Stimulated activated CD4-positive, alpha-beta T cell treated with anti-CD3 and anti-CD28 coated beads, Interleukin-4, amount 100 ng/mL, for 48 hours (primary cell): ENCODE measurements at regions not wholly inside any gene's neighbourhood (a gene's known extent, or its start where the extent isn't known, plus 50 kb on each side); places are given as distances from the start of the nearest gene placed in this dataset.
"Not testable (repeated sequence)": the region's sequence is repeated elsewhere in the genome, so short reads cannot be mapped to it uniquely, and the experiment has no call there.

ENCODE experiments used
- DNase-seq, 2 donors: peaks; one replicate each; pipeline ENCODE4 v3.0.0-alpha.2; 2020; ENCODE audit warnings: low read depth in 2 of 2

DNA sequence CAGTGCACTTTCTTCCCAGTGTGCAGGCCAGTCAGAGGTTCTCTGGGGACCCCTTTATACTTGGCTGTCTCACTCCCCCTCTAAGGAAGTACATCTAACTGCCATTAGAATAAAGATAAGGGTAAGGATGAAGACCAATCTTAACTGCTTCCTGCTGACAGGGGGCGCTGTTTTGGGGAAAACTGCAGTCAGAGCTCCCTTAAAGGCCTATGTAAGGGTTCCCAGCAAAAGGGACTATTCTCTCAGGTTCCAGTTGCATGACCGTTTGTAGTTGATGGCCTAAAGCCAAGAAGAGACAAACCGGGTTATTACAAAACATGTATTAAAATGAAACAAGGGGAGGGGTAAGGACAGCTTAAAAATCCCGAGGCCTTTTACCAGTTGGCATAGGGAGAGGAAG lies 115.6 kb upstream of the SPIN4 start:
- DNase-seq: no peak

DNA sequence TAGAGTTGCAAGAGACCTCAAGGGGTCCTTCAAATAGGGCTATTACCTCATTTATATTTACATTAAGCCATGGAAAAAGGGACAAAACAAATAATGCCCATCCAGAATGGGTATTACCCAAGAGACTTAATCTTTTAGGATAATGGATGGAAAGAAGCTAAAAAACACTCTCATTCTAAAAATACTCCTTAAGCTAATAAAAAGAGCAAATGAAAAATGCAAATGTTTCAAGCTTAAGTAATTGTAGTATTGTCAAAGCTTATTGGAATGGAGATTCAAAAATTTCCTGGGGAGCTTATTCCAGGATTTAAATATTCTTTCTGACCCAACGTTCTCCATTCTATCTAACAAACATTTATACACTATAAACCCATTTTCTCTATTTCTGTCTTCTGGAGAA lies 107.8 kb upstream of the SPIN4 start:
- no peak for DNase-seq

DNA sequence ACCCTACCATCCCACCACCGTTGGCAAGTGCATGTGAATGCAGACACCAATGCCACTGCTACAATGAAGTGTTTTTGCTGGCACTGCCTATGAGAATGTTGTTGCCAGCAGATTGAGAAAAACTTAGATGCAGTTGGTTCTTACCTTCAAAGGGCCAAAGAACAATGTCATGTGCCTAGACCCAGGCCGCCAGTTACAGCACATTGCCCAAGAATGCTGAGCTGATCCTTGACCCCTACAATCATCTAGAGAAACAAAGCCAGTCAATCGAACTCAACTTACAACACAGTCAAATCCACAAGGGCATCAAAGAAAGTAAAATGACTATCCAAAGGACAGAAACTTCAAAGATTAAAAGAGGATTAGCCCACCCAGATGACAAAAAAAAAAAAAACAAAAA lies 102.4 kb upstream of the SPIN4 start:
- DNase-seq: no peak

DNA sequence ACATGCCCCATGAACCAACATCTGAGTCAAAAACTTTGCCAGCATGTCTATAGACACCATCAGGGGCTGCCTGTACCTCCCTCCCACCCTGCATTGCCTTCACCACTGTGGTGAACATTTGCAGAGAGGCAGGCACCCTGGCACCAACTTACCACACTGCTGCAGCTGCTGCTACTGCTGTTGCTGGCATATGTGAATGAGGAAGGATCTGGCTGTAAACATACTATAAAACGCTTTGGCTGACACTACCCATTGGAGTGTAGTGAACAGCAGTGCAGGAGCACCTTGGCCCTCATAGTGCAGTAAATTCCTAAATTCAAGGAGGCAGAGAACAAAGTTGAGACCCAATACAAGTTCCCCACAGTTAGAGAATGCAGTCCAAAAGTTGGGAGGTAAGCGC lies 90.6 kb upstream of the SPIN4 start:
- no peak for DNase-seq

DNA sequence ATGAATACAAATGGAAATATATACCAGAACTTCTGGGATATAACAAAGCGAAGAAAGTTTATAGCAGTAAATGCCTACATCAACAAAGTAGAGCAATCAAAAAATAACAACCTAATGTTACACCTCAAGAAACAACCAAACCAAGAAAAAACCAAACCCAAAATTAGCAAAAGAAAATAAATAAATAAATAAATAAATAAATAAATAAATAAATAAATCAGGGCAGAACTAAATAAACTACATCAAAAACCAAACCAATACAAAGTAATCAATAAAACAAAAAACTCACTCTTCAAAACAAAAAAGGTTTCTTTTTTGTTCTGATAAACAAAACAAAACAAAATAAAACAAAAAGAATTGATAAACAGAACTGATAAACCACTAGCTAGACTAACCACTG lies 88.4 kb upstream of the SPIN4 start:
- no peak for DNase-seq

DNA sequence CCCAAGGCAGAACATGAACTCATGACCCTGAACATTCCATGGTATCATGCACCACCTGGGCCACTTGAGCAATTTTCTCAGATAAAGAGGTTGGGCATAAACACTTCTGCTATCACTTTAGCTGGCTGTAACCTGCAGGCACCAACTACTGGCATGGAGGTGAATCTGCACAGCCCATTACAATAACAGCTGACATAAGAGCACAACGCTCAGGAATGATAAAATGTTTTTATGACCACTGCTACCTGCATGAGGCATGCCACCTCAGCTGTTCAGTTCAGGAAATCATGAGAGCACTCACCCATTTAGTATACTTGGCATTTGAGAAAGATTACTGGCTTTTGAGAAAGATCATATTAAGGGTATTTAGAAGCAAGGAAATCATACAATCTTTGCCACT lies 85.7 kb upstream of the SPIN4 start:
- no peak for DNase-seq

DNA sequence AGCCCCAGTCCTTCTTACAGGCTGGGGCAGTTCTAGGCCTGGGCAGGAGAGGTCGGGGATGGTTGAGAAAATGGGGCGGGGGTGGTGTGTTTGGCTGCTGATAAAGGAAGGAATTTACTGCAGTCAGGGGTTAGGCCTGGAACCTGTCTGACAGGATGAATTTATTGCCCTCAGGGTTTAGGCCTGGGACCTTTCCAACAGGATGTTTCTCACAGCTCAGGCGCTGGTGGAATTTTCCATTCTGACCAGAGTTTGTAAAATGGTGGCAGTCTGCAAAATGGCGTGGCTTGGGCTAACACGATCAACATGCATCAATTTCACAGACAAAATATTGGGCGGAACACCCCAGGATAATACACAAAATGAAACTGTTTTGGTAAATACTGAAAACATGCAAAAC lies 83.5 kb upstream of the SPIN4 start:
- no peak for DNase-seq

DNA sequence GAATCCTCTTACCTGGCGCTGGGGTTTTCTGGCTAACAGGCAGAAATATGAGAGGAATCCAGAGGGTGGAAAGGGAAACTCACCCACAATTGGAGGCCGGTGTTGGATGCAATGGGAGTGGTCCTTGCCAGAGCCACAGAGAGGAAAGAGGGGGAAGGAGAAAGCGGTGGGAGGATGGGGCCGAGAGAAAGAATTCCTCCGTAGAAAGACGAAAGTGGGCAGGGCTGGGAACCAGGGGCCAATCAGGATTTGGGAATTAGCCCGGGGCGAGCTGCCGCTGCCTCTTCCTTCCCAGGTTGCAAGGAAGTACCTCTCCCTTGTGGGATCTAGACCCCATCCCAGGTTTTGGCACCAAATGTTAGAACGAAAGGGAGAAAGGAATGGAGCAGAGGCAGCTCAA lies 83.1 kb upstream of the SPIN4 start:
- DNase-seq: no peak

DNA sequence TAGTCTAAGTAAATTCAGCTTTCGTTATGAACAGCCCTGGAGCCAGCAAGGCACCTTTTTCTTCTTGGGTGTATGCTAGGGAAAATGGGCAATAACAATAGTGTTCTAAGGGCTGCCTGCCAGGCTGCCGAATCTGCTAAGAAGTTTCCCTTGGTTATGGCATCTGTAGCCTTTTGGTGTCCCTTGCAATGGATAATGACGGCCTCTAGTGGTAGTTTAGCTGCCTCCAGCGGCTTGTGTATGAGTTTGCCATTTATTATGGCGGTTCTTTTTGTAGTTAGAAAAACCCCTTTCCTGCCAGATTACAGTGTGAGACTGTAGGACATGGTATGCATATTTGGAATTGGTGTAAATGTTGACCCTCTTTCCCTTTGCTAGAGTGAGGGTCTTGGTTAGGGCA lies 78.9 kb upstream of the SPIN4 start:
- no peak for DNase-seq

DNA sequence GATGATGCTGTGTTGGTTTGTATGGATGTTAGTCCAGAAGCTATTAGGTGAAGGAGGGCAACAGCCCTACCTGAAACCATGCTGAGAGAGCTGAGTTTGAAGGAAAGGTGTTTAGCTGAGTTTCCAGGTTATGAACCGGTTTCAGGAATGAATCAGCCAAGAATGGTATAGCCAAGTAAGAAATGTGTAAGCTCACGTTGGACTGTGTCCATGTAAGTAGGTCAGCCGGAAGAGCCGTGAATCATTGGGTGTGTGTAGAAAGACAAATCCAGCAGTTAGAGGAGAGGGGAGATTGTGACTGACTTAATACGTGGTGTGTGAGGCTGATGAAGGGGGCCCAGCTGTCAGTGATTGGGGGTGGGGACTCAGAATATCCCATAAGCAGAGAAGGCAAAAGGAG lies 77.2 kb upstream of the SPIN4 start:
- DNase-seq: no peak

DNA sequence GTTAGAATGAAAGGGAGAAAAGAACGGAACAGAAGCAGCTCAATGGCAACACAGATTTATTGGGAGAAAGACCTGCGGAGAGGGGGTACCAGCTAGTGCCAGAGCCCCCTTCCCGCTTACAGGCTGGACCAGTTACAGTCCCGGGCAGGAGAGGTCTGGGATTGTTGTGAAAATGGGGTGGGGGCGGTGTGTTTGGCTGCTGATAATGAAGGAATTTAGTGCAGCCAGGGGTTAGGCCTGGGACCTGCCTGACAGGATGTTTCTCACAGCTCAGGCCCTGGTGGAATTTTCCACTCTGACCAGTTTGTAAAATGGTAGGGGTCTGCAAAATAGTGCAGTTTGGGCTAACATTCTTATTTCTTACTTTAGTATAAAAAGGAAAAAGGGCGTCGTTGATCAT lies 75.4 kb upstream of the SPIN4 start:
- DNase-seq: no peak

DNA sequence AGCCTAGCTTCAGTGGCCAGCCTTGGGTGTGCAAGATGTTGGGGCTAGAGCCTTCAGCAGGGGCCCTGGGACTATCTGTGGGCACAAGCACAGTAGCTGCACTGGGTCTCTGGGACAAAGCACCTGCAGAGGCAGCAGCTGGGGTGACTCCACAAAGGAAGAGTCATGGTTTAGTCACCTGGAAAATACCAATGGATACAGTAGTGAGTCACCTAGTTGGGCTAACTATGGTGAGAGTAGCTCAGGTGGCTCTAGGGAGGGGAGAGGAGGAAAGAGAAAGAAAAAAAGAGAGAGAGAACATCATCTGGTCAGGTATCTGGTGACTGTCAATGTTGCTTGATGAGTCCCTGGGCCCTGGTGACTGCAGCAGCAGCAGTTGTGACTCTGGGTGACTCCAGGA lies 72.9 kb upstream of the SPIN4 start:
- no peak for DNase-seq

DNA sequence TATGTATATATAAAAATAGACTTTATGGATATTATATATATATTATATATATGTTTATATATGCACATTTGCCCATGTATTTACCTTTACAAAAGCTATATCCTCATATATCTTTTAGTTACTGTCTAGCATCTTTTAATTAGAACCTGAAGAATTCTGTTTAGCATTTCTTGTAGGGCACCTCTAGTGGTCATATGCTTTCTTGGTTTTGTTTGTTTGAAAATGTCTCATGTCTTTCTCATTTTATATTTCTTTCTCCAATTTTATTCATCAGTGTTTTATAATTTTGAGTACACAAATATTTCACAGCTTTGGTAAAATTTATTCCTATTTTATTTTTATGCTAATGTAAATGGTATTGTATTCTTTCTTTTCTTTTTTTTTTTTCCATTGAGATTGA lies 70.3 kb upstream of the SPIN4 start:
- DNase-seq: no peak

DNA sequence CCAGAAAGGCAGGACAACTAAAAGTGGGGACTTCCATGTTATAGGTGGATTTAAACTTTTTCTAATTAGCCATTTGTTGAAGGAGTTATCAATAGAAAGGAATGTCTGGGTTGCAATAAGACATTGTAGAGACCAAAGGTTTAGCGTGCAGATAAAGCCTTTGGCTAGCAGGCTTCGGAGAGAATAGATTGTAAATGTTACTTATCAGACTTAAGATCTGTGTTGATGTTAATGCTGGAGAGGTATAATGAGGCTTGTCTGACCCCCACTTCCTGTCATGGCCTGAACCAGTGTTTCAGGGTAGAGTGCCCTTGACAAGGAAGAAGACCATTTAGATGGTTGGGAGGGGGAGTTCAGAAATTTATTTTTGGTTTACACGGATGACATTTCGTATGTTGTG lies 67.1 kb upstream of the SPIN4 start:
- DNase-seq: no peak

DNA sequence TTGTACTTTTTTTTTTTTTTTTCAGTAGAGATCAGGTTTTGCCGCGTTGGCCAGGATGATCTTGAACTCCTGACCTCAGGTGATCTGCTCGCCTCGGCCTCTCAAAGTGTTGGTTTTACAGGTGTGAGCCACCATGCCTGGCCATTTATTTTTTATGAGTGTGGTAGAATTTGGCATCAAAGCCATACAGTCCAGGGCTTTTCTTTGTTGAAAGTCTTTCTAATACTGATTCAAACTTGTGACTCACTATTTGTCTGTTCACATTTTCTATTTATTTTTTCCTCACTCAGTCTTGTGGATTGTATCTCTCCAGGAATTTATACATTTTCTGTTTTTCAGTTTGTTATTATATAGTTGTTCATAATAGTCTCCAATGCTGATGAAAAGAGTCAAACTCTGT lies 66.5 kb upstream of the SPIN4 start:
- no peak for DNase-seq

DNA sequence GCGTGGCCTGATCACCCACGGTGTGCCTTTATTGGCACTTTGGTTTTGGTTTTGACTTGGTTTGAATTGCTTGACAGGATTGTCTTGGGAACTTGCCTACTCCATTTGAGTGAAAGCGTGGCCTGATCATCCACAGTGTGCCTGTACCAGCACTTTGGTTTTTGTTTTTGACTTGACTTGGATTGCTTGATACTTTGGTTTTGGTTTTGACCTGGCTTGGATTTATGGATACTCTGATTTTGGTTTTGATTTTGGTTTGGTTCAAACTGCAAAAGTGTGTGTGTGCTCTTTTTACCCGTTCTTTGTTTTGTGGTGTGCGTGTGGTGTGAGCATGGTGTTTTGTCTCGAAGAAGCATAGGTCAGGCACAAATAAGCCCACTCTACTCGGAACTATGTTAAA lies 58.8 kb upstream of the SPIN4 start:
- DNase-seq: not testable (repeated sequence)

DNA sequence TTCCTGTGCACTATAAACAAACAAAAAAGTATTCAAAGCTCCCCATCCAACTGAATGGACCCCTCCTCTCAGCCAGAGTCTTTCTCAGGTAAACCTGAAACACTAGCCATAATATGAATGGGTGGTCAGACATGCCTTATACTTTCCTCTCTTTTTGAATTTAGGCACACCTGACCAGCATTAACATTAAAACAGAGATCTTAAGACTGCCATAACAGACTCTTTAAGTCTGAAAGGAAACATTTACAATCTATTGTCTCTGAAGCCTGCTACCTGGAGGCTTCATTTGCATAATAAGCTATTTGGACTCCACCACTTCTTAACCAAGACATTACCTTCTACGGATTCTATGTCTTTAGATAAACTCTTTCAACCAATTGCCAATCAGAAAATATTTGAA lies 56.9 kb upstream of the SPIN4 start:
- DNase-seq: no peak

DNA sequence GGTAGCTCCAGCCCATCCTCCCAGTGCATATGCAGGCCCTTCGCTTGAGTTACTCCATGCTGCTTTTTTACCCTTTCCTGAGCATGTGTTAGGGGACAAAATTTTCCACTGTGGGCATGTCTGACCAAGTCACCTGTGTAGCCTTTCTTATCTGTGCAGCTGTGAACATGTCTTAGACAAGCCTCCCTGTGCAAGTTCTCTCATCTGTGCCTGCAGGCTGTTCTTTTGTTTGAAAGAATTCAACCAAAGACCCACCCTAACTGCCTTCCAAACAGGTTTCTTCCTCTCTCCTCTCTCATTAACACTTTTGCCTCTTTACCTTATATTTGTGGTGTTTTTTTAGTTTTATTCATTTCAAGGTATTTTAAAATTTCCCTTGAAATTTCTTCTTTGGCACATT lies 53.2 kb upstream of the SPIN4 start:
- no peak for DNase-seq

DNA sequence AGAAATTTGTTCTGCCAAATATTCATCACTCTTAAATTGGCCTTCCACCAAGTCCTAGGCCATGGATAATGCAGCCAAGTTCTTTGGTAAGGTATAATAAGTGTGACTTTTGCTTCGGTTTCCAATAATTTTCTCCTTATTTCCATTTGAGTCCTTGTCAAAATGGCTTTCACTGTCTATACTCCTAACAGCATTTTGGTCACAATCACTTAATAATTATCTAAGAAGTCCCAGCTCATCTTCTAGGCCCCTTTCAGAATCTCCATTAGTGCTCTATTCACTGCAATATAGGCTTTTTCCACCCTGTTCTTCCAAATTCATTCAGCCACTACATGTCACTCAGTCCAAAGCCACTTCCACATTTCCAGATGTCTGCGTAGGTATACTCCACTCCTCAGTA lies 51.0 kb upstream of the SPIN4 start:
- no peak for DNase-seq
